ENCODE measurements at regions not wholly inside any gene's neighbourhood (a gene's known extent, or its start where the extent isn't known, plus 50 kb on each side); places are given as distances from the start of the nearest gene placed in this dataset.

- Histone ChIP-seq H3K4me3 (ENCODE audit: low read length) (no peak overlapping the region), H3K27me3 (ENCODE audit: control insufficient read depth, insufficient read depth, low read length) (no peaks in the 10 kb centered on the region), H3K27ac (ENCODE audit: low read length) (no peak overlapping the region), H3K4me1 (ENCODE audit: control insufficient read depth, insufficient read depth, low read length) (no peaks in the 10 kb centered on the region), H3K9me3 (ENCODE audit: control insufficient read depth, insufficient read depth, low read length) (no peaks in the 10 kb centered on the region), H3K36me3 (ENCODE audit: control insufficient read depth, insufficient read depth, low read length) (no peaks in the 10 kb centered on the region)
- H3K4me1 Mint-ChIP-seq = no peaks in the 10 kb centered on the region
- ATAC-seq (no peak), DNase-seq (no peak)
- H3K9me3 Mint-ChIP-seq = peaks cover 2 to 5% of the 10 kb centered on the region in 2 donors
- no peaks in the 10 kb centered on the region for H3K36me3 Mint-ChIP-seq
- H3K27ac Mint-ChIP-seq = no peak overlapping the region
- H3K27me3 Mint-ChIP-seq (ENCODE audit: low read depth in 2 of 2) = no peaks in the 10 kb centered on the region
- no peak overlapping the region for H3K4me3 Mint-ChIP-seq
- intact Hi-C loops (cut with micrococcal nuclease) = no loop called here
- WGBS (ENCODE audit: insufficient coverage) = 31% methylated on average over 2 of the region's 2 CpGs
- no peak for TF ChIP-seq CTCF (IDR thresholded peaks at IDR 0.05)
Measured at GRCh38 chr15:53266176-53266575, 476.0 kb upstream of the ONECUT1 start.

- Mint-ChIP-seq H3K9me3 (peaks cover 0 to 4% of the 10 kb centered on the region in 2 donors), H3K27me3 (ENCODE audit: low read depth in 2 of 2) (no peaks in the 10 kb centered on the region), H3K4me1 (no peaks in the 10 kb centered on the region), H3K4me3 (no peak overlapping the region), H3K27ac (no peak overlapping the region), H3K36me3 (no peaks in the 10 kb centered on the region)
- H3K9me3 ChIP-seq (ENCODE audit: control insufficient read depth, insufficient read depth, low read length) = no peaks in the 10 kb centered on the region
- WGBS (ENCODE audit: insufficient coverage) = no CpG with 5 or more reads among the region's 1 CpG
- intact Hi-C loops (cut with micrococcal nuclease) = no loop called here
- no peaks in the 10 kb centered on the region for H3K27me3 ChIP-seq (ENCODE audit: control insufficient read depth, insufficient read depth, low read length)
- ATAC-seq (no peak), DNase-seq (no peak)
- no peak overlapping the region for H3K4me3 ChIP-seq (ENCODE audit: low read length)
- no peak for TF ChIP-seq CTCF (IDR thresholded peaks at IDR 0.05)
- no peaks in the 10 kb centered on the region for H3K4me1 ChIP-seq (ENCODE audit: control insufficient read depth, insufficient read depth, low read length)
- no peak overlapping the region for H3K27ac ChIP-seq (ENCODE audit: low read length)
- H3K36me3 ChIP-seq (ENCODE audit: control insufficient read depth, insufficient read depth, low read length) = no peaks in the 10 kb centered on the region
Measured at GRCh38 chr15:53260647-53261046, 470.5 kb upstream of the ONECUT1 start.

- no peak for TF ChIP-seq CTCF (IDR thresholded peaks at IDR 0.05)
Measured at GRCh38 chr15:53256457-53256856, 466.3 kb upstream of the ONECUT1 start.

GRCh38 chr15:53256043-53256442 is 465.9 kb upstream of the ONECUT1 start:
- H3K36me3 ChIP-seq (ENCODE audit: control insufficient read depth, insufficient read depth, low read length) = no peaks in the 10 kb centered on the region
- DNase-seq = no peak
- Mint-ChIP-seq H3K36me3 (no peaks in the 10 kb centered on the region), H3K27me3 (ENCODE audit: low read depth in 2 of 2) (no peaks in the 10 kb centered on the region), H3K27ac (no peak overlapping the region), H3K4me3 (no peak overlapping the region), H3K9me3 (peaks cover 0 to 4% of the 10 kb centered on the region in 2 donors), H3K4me1 (no peaks in the 10 kb centered on the region)
- no peaks in the 10 kb centered on the region for H3K4me1 ChIP-seq (ENCODE audit: control insufficient read depth, insufficient read depth, low read length)
- no peak for TF ChIP-seq CTCF (IDR thresholded peaks at IDR 0.05)
- ATAC-seq = no peak
- H3K27ac ChIP-seq (ENCODE audit: low read length) = no peak overlapping the region
- no peaks in the 10 kb centered on the region for H3K9me3 ChIP-seq (ENCODE audit: control insufficient read depth, insufficient read depth, low read length)
- WGBS (ENCODE audit: insufficient coverage) = 86% methylated on average over 6 of the region's 6 CpGs
- no peak overlapping the region for H3K4me3 ChIP-seq (ENCODE audit: low read length)
- intact Hi-C loops (cut with micrococcal nuclease) = no loop called here
- no peaks in the 10 kb centered on the region for H3K27me3 ChIP-seq (ENCODE audit: control insufficient read depth, insufficient read depth, low read length)

More at GRCh38 chr15:53256457-53256856, 466.3 kb upstream of the ONECUT1 start:
- no peaks in the 10 kb centered on the region for H3K9me3 ChIP-seq (ENCODE audit: control insufficient read depth, insufficient read depth, low read length)
- 83% methylated on average over 4 of the region's 4 CpGs for WGBS (ENCODE audit: insufficient coverage)
- Mint-ChIP-seq H3K27ac (no peak overlapping the region), H3K27me3 (ENCODE audit: low read depth in 2 of 2) (no peaks in the 10 kb centered on the region), H3K9me3 (peaks cover 0 to 4% of the 10 kb centered on the region in 2 donors), H3K4me3 (no peak overlapping the region), H3K36me3 (no peaks in the 10 kb centered on the region), H3K4me1 (no peaks in the 10 kb centered on the region)
- H3K4me3 ChIP-seq (ENCODE audit: low read length) = no peak overlapping the region
- no peaks in the 10 kb centered on the region for H3K36me3 ChIP-seq (ENCODE audit: control insufficient read depth, insufficient read depth, low read length)
- DNase-seq (no peak), ATAC-seq (no peak)
- no peaks in the 10 kb centered on the region for H3K4me1 ChIP-seq (ENCODE audit: control insufficient read depth, insufficient read depth, low read length)
- no peak overlapping the region for H3K27ac ChIP-seq (ENCODE audit: low read length)
- intact Hi-C loops (cut with micrococcal nuclease) = no loop called here
- no peaks in the 10 kb centered on the region for H3K27me3 ChIP-seq (ENCODE audit: control insufficient read depth, insufficient read depth, low read length)

Measured in natural killer cell (primary cell).